Caki2 (cell line): ENCODE measurements at regions not wholly inside any gene's neighbourhood (a gene's known extent, or its start where the extent isn't known, plus 50 kb on each side); places are given as distances from the start of the nearest gene placed in this dataset.

Experiments
- DNase-seq: peaks from one replicate; pipeline ENCODE4 v3.0.0-alpha.2; 2015; ENCODE audit warnings: low read depth
- in situ Hi-C: cut with HindIII; loops from 2 replicates; pipeline ENCODE4 v1.10.0; 2016; ENCODE audit warnings: low sequenced_read_pairs, low pct_unique_long_range_greater_than_20kb, mixed read lengths

GRCh38 chr18:45249246-45249661, 366.0 kb upstream of the SLC14A2 start:
- in situ Hi-C loops = no loop called here

GRCh38 chr18:45250479-45250878, 364.8 kb upstream of the SLC14A2 start:
- in situ Hi-C loops = no loop called here
- DNase-seq = no peak

More at GRCh38 chr18:45249246-45249661, 366.0 kb upstream of the SLC14A2 start:
- no peak for DNase-seq

DNA sequence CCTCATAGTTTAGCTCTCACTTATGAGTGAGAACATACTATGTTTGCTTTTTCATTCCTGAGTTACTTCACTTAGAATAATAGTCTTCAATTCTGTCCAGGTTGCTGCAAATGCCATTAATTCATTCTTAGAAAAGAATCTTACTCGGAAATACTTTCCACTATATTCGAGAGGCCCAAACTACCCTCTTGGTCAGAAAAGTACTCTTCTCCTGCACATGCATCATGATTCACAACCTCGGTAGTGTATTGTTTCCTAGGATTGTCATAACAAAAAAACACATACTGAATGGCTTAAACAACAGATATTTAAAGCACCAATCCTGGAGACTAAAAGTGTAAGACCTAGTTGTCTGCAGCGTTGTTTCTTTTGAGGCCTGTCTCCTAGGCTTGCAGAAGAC, 364.0 kb upstream of the SLC14A2 start:
- no peak for DNase-seq

GRCh38 chr18:45252474-45252873, 362.8 kb upstream of the SLC14A2 start:
- in situ Hi-C loops = no loop called here
- no peak for DNase-seq

More for the DNA sequence above, 364.0 kb upstream of the SLC14A2 start:
- in situ Hi-C loops = no loop called here

DNA sequence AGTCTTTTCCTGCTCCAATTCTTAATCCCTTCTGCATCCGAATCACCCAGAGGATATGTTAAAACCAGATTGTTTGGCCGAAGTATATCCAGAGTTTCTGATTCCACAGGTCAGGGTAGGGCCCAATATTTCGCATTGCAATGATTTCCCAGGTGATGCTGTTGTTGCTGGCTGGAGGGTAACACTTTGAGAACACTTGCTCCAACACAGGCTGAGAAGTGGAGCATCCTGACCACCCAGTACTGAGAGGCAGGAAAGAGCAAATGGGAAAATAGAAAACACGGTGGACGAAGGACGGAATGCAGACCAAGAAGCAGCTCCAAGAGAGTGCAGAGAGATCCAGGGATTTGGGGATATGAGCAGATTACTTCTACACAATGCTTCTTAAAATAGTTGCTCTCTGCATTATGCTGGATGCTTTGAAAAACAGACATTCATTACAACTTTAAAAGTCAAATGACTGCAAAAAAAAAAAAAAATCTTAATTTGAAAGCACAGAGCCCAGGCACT, 362.2 kb upstream of the SLC14A2 start:
- in situ Hi-C loops = no loop called here
- no peak for DNase-seq

DNA sequence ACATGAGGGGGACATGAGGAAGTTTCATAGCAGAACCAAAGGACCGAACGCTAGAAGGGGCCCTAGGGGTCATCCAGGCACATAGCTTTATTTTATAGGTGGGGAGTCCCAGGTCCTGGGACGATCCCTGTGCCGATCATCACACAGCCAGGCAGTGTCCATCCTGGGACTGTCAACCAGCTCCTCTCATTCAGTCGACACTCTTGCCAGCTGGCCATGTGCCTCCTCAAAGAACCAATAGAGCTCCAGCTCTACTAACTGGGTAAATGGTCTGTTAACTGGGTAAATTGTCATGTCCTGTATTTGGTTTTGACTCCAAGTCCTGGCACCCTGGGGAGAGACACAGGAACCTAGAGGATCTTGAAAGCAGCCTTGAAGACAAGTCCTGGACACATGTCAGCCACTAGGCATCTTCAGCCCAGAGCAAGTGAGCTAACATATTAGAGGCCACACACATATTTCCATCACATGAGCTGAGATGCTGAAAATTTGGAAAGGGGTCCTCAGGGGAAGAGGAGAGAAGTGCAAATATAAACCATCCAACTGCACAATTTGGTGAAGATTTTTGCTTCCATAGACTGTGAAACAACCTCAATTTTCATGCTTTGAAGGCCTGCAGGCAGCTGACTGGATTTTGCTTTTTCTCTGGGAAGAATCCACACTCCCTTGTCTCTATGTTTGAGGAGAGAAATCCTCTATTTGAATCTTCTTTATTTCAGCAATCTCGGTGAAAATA, 361.1 kb upstream of the SLC14A2 start:
- DNase-seq = no peak
- in situ Hi-C loops = no loop called here

DNA sequence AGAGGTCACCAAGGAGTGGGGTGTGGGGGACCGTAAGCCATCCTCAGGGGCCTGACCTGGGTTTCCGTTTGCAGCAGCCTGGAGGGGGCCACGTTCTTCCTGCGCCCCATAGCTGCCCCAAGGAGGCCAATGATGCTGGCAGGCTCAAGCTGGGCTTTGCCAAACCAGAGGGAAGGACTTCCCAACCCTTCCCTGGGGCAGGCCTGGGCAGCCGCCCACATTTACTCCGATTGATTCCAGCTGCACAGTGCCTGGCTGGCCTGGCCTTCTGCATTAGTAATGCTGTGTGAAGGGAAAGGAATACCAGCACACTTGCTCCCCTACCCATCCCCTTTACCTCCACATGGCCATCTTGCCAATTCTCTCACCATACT, 360.6 kb upstream of the SLC14A2 start:
- in situ Hi-C loops = no loop called here
- no peak for DNase-seq

DNA sequence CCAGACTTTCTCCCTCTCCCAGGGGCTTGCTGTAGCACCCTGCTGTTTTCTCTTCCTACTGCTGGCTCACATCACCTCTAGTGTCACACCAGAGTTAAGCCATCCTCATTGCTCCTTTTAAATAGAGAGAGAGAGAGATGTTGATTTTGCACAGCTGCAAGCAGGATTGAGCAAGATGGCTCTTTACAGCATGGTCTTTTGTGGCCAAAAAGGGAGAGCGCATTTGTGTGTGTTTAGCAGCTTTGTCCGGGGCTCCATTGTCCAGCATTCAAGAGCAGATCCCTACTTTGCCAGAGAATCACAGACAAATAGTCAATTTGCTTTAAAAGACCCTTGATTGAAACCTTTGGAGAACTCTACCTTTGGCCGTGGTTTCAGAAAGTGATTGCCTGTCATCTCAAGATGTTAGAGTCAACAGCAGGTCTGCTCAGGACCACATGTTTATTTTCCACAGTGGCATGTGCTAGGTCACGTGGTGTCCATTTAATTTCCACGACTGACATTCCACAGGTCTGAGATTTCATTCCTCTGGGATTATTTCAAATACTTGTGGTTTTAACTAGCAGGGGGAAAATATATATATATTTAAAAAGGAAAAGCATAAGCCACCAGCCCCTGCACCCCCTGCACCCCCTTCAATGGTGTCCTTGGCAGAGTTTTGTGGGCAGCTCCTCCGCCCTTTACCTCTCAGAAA, 359.9 kb upstream of the SLC14A2 start:
- DNase-seq = no peak
- in situ Hi-C loops = no loop called here

- no peak for DNase-seq
- in situ Hi-C loops = no loop called here
Observed at GRCh38 chr18:45260125-45260524, 355.2 kb upstream of the SLC14A2 start.

DNA sequence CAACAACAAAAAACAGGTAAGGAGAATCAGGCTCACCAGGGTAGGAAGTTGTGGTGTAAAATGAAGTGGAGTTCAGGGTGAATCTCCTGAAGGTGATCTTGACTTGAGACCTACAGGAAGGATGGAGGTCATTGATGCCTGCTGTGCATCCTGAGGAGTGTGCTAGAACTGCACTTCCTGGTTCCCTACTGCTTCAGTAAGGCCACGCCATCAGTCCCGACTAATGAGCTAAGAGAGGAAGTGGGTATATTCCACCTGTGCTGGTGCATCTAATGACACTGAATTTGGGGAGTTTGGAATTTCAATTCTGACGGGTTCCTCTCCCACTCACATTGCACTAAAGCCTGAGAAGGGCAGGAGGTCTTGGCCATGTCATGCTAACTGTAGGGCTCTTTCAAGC, 349.3 kb upstream of the SLC14A2 start:
- no peak for DNase-seq
- in situ Hi-C loops = no loop called here

GRCh38 chr18:45267622-45268021, 347.7 kb upstream of the SLC14A2 start:
- in situ Hi-C loops = no loop called here
- DNase-seq = no peak

DNA sequence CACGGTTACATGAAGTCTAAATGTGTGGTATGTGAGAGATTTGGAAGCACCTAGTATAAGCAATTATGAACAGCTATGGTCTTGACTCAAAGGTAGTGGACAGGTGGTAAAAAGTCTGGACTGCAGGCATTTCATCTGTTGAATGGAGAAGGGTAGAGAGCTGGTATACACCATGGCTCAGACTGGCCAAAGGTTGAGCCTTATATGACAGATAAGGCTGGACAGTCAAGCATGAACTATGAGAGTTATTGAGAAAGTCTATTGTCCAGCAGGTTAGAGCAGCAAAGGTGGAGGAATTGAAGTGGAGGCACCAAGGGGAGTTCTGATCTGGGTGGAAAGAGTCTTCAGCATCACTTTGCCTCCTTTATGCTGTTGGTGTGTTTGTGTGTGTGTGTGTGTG, 346.7 kb upstream of the SLC14A2 start:
- DNase-seq = no peak
- in situ Hi-C loops = no loop called here

- in situ Hi-C loops = no loop called here
- DNase-seq = no peak
Observed at GRCh38 chr18:45270289-45270771, 344.9 kb upstream of the SLC14A2 start.

DNA sequence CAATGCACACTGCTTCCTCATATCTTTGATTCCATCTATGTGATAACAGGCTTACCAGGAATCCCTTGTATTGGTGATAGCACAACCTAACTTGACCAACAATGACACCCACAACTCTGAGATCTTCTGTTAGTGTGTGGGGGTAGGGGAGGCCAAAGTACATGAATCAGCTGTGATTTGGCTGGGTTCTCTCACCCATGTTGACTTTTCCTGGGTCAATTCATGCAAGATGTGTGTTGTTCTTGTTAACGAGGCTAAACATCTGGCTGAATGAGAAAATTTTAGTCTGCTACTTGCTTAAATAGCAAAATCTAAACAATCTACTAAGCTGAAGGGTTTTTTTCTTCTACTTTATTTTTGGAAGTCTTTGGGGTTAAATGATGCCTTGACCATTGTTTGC, 341.2 kb upstream of the SLC14A2 start:
- no peak for DNase-seq
- in situ Hi-C loops = no loop called here

DNA sequence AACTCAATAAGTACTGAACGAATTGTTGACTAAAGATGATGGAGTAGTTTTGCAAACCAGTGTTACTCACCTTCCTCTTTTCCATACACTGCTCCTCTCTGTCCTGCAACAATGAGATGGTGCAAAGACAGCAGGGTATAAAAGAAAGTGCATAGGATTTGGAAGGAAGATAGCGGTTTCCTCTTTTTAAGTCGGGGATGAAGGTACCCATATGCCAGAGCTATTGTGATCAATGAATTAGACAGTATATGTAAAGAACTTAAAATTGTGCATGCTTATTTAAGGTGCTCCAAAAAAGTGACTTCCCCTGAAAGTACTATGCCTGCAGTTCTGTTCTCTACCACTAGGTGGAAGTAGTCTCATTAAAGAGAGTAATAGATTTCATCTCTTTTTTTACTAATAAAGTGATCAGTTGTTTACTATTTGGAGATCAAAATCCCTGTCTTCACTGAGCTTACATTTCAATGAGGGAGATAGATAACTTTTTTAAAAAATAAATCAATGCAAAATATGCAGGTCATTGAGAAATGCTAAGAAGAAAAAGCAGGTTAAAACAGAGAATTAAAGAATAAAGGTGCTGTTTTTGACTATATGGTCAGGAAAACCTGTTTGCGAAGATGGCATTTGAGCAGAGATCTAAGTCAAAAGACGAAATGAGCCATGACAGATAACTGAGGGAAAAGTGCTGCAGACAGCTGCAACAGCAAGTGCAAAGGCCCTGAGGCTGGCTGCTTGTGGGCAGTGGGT, 339.7 kb upstream of the SLC14A2 start:
- DNase-seq = no peak
- in situ Hi-C loops = no loop called here

- in situ Hi-C loops = no loop called here
- no peak for DNase-seq
Observed at GRCh38 chr18:45276878-45277277, 338.4 kb upstream of the SLC14A2 start.

DNA sequence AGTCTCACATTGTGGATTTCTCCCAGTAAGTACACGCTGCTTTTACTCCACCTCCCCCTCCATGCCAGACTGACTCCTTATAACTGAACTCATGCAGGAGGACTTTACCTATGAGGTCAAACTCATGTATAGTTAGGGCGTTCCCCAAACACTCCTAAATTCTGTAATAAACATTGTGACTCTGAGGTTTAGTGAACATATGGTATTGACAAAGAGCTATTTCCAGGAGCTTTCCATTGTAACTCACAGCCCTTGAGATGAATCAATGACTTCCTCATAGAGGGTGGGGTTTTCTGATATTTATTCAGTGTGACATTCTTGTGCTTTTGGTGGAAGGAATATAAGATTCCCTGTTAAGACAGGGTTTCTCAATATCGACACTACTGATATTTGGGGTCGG, 337.4 kb upstream of the SLC14A2 start:
- in situ Hi-C loops = no loop called here
- DNase-seq = no peak

DNA sequence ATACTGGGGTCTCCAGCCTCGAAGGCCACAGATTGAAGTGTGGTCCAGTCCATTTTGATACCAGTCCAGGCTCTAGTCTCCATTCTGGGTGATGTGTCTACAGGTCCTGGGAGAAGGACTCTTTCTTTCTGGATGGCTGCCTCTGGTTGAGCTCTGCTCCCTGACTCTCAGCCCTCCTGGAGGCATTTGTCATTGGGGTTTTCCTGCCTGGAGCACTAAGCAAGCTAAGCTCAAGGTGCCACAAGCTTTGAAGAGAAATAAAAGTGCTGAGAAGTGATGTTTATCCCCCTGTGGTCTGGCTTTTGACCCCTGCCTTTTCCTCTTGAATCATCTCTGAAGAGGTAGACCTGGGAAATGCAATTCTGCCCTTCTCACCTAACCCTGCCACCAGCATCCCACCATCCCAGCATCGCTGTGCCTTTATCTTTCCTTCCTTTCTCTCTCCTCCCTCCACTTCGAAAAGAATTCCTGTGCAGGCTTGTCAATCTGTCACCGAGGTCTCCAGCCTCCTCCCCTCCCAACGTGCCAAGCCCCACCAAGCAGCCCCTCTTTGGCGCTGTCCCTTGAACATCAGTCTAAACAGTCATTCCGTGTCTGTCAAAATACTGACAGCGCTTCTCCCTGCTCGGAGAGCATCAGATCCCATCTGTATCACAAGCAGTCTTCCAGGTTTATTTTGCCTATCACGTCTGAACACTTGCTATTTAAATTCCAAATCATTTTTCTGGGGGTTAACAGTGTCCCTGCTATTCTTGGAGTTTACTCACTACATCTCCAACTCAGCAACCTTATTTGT, 334.6 kb upstream of the SLC14A2 start:
- in situ Hi-C loops = no loop called here
- DNase-seq = peak; percentile 9
